RWPE2 (cell line): ENCODE measurements at regions not wholly inside any gene's neighbourhood (a gene's known extent, or its start where the extent isn't known, plus 50 kb on each side); places are given as distances from the start of the nearest gene placed in this dataset.
"Not testable (repeated sequence)": the region's sequence is repeated elsewhere in the genome, so short reads cannot be mapped to it uniquely, and the experiment has no call there.

ENCODE experiments used
- ATAC-seq: fragments of 200-7000 bp; cut with Tn5 transposase; 3 replicates; pipeline ENCODE4 v1.9.1; 2021; ENCODE audit warnings: low read depth
- DNase-seq: peaks from one replicate; pipeline ENCODE4 v3.0.0-alpha.2; 2020; ENCODE audit warnings: low spot score
- H3K27ac ChIP-seq: fragments of 450-650 bp; 2 replicates; pipeline ENCODE4 v1.5.1; 2017; ENCODE audit warnings: mild to moderate bottlenecking; ENCODE audit not compliant: poor library complexity, severe bottlenecking
- H3K27me3 ChIP-seq: fragments of 250-450 bp; sonication (Bioruptor Pico); 2 replicates; pipeline ENCODE4 v1.5.1; 2021; ENCODE audit warnings: mild to moderate bottlenecking, moderate library complexity; ENCODE audit not compliant: insufficient read depth, poor library complexity, severe bottlenecking
- H3K36me3 ChIP-seq: fragments of 250-450 bp; sonication (Bioruptor Pico); 2 replicates; pipeline ENCODE4 v1.5.1; 2020; ENCODE audit warnings: low read depth, mild to moderate bottlenecking, moderate library complexity
- H3K4me1 ChIP-seq: fragments of 250-450 bp; sonication (Bioruptor Pico); 2 replicates; pipeline ENCODE4 v1.5.1; 2021; ENCODE audit warnings: mild to moderate bottlenecking, moderate library complexity; ENCODE audit not compliant: insufficient read depth, poor library complexity, severe bottlenecking
- H3K4me3 ChIP-seq: fragments of 250-450 bp; sonication (Bioruptor Pico); 2 replicates; pipeline ENCODE4 v1.5.1; 2021; ENCODE audit warnings: mild to moderate bottlenecking, moderate library complexity; ENCODE audit not compliant: severe bottlenecking
- H3K9me3 ChIP-seq: fragments of 250-450 bp; sonication (Bioruptor Pico); 2 replicates; pipeline ENCODE4 v1.5.1; 2021; ENCODE audit warnings: mild to moderate bottlenecking, moderate library complexity; ENCODE audit not compliant: severe bottlenecking
- TF ChIP-seq, protein P1 (sequence below): fragments of 450-650 bp; IDR thresholded peaks from one replicate; pipeline ENCODE4 v1.5.1; 2017; ENCODE audit warnings: mild to moderate bottlenecking, moderate library complexity; ENCODE audit not compliant: poor library complexity, severe bottlenecking

DNA sequence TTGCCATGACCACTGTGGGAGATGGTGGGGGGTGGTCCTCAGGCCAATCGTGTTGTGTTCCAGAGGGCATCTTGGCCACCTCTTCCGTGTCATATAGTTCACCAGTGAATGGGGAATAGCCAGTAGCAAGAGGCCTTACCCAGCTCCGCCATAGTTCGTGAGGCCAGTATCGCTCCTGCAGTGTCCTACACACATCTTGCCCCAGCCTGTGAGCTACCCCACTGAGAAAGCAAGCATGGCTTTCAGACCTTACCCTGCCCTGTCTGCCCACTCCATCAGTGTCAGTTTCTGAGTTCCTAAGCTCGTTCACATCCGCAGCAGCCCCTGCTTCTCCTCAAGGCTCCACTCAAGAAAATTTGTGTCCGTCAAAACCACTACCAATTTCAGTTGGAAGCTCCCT is 586.0 kb upstream of the PABPC5 start:
- DNase-seq, H3K27ac ChIP-seq, H3K36me3 ChIP-seq, H3K4me3 ChIP-seq, H3K27me3 ChIP-seq, H3K4me1 ChIP-seq, ATAC-seq, H3K9me3 ChIP-seq: not testable (repeated sequence)

DNA sequence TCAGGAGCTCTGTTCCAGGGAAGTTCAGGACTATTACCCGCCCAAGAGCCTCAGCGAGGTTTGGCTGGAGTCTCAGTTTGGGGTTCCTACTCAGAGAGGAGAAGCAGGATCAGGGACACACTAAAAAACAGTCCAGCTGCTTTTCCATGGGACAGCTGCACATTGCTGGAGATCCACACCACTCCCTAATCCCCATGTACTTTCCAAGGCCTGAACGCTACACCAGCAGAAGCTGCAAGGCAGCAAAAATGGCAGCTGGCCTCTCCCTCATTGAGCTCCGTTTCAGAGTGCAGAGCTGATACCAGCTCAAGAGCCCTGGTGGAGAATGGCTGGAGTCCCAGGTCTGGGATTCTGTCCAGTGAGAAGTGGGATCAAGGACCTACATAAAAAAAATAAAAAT is 551.2 kb upstream of the PABPC5 start:
- TF ChIP-seq, protein P1, sequence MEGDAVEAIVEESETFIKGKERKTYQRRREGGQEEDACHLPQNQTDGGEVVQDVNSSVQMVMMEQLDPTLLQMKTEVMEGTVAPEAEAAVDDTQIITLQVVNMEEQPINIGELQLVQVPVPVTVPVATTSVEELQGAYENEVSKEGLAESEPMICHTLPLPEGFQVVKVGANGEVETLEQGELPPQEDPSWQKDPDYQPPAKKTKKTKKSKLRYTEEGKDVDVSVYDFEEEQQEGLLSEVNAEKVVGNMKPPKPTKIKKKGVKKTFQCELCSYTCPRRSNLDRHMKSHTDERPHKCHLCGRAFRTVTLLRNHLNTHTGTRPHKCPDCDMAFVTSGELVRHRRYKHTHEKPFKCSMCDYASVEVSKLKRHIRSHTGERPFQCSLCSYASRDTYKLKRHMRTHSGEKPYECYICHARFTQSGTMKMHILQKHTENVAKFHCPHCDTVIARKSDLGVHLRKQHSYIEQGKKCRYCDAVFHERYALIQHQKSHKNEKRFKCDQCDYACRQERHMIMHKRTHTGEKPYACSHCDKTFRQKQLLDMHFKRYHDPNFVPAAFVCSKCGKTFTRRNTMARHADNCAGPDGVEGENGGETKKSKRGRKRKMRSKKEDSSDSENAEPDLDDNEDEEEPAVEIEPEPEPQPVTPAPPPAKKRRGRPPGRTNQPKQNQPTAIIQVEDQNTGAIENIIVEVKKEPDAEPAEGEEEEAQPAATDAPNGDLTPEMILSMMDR: no peak
- Histone ChIP-seq H3K4me1 (no peaks in the 10 kb centered on the region), H3K27me3 (no peaks in the 10 kb centered on the region), H3K36me3 (no peaks in the 10 kb centered on the region), H3K9me3 (no peaks in the 10 kb centered on the region), H3K27ac (no peak overlapping the region), H3K4me3 (no peak overlapping the region)
- no peak for DNase-seq
- no peak for ATAC-seq

GRCh38 chrX:90914816-90915215 is 519.8 kb upstream of the PABPC5 start:
- DNase-seq, H3K27me3 ChIP-seq, H3K4me1 ChIP-seq, H3K4me3 ChIP-seq, H3K9me3 ChIP-seq, H3K36me3 ChIP-seq, H3K27ac ChIP-seq, ATAC-seq: not testable (repeated sequence)

GRCh38 chrX:90946870-90947269 is 487.8 kb upstream of the PABPC5 start:
- H3K36me3 ChIP-seq, DNase-seq, H3K4me3 ChIP-seq, H3K27ac ChIP-seq, H3K9me3 ChIP-seq, H3K27me3 ChIP-seq, ATAC-seq, H3K4me1 ChIP-seq: not testable (repeated sequence)

DNA sequence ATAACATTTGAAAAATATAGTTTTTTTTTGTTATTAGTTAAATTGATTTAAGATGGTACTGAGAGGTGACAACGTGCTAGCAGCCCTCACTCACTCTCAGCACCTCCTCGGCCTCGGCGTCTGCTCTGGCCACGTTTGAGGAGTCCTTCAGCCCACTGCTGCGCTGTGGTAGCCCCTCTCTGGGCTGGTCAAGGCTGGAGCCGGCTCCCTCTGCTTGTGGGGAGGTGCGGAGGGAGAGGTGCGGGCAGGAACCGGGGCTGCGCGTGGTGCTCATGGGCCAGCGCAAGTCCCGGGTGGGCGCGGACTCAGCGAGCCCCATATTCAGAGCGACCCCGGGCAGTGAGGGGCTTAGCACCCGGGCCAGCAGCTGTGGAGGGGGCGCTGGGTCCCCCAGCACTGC is 439.4 kb upstream of the PABPC5 start:
- not testable (repeated sequence) for H3K27ac ChIP-seq, H3K4me3 ChIP-seq, H3K27me3 ChIP-seq, H3K9me3 ChIP-seq, DNase-seq, ATAC-seq, H3K4me1 ChIP-seq, H3K36me3 ChIP-seq

GRCh38 chrX:91018111-91018510 is 416.5 kb upstream of the PABPC5 start:
- not testable (repeated sequence) for DNase-seq, H3K4me1 ChIP-seq, H3K27me3 ChIP-seq, H3K27ac ChIP-seq, ATAC-seq, H3K9me3 ChIP-seq, H3K36me3 ChIP-seq, H3K4me3 ChIP-seq

- no peaks in the 10 kb centered on the region for H3K27me3 ChIP-seq
- H3K4me3 ChIP-seq: no peak overlapping the region
- TF ChIP-seq, protein P1: no peak
- ATAC-seq (no peak), DNase-seq (no peak)
- H3K9me3 ChIP-seq: no peaks in the 10 kb centered on the region
- no peaks in the 10 kb centered on the region for H3K4me1 ChIP-seq
- no peaks in the 10 kb centered on the region for H3K36me3 ChIP-seq
- no peak overlapping the region for H3K27ac ChIP-seq
These were observed 394.9 kb upstream of the PABPC5 start for GRCh38 chrX:91039777-91040176.
